ENCODE measurements at regions not wholly inside any gene's neighbourhood (a gene's known extent, or its start where the extent isn't known, plus 50 kb on each side); places are given as distances from the start of the nearest gene placed in this dataset.

DNA sequence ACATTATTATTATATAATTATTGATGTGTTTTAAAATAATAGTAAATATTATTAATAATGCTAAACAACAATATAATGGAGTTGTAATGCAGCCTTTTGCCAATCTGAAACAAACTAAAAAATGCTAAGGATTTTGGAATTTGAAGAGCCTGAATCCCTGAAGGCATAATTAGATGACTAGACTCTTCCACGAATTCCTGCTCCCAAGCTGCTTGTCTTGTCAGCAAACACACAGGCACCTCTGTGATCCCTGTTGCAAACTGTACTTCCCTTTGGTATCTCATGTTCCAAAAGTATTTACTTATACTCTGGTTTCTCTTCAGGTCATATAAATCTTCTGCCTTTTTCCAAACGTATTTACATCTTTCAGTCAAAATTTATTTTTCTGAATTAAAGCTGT lies 1862.4 kb downstream of the OLFM4 start:
- no peak for DNase-seq (ENCODE audit: low read depth)

DNA sequence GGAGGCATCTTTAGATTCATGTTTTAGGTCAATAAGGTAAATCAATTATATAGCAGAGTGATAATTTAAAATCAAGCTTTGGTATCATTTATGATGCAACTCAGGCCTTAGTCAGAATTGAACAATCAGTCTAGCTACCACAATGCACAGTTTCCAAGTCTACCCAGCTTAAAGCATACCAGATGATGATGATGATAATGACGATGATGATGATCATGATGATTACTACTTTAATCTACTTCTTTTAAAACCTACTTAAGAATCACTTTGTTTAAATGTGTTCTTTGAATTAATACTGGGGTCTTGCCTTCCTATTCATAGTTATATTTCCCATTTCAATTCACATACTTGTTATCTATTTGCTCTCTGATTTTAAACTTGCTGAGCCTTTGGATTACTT lies 1872.7 kb downstream of the OLFM4 start:
- DNase-seq (ENCODE audit: low read depth) = no peak

DNA sequence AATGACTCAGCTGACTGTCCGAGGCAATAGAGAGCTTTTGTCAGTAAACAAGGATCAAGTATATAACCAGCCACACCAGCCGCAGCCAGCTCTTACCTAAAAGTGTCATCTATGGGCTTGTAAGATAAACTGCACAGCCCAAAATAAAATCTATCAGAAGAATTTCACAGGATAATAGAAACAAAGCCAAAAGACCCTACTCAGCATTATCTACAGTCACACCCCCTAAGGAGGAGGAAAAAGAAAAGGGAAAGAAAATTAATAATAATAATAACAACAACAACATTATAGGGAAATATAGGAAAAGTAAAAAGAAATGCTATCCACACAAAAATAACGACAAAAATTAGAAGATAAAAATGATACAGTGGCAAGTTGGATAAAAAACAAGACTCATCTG lies 1883.8 kb downstream of the OLFM4 start:
- no peak for DNase-seq (ENCODE audit: low read depth)

DNA sequence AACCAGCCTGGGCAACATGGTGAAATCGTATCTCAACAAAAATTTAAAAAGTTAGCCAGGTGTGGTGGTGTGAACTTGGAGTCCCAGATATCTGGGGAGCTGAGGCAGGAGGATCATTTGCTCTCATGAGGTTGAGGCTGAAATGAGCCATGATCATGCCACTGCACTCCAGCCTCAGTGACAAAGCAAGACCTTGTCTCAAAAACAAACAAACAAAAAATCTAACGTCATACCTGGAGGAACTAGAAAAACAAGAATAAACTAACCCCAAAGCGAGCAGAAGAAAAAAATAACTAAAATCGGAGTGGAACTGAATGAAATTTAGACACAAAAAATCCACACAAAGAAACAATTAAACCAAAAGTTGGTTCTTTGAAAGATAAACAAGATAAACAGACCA lies 1885.1 kb downstream of the OLFM4 start:
- no peak for DNase-seq (ENCODE audit: low read depth)

DNA sequence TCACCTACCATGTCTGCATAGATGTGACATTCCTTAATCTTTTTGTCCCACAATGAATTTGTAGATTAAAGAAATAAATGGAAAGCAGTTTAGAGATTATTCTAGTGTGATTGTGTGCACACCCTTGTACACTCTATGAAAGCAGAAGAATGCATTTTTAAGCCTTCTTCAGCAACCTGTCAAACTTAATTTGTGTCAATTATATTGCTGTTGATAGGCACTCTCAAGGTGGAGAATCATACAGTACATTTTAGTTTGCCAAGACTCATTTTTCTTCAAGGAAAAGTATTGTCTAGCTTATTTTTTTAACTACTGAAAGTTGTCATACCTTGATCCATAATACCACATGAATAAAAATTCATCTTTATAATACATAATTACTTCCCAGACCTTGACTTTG lies 1898.9 kb downstream of the OLFM4 start:
- no peak for DNase-seq (ENCODE audit: low read depth)

DNA sequence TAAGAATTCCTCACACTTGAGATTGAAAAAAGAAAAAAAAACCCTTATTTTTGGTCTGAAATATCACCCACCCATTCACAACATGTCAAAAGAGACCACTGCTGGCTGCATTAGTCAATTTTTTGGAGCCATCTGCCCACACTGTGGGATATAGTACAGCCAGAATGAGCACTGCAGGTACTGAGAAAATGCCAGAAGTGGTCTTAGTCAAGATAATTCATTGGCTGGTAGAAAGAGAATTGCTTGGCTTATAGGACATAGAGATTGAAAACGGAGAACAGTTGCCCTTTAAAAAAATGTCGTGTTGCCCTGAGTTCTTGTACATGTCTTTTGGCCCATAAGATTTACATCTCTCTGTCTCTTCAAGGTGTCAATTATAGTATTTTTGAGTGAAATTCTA lies 1899.5 kb downstream of the OLFM4 start:
- DNase-seq (ENCODE audit: low read depth) = no peak

DNA sequence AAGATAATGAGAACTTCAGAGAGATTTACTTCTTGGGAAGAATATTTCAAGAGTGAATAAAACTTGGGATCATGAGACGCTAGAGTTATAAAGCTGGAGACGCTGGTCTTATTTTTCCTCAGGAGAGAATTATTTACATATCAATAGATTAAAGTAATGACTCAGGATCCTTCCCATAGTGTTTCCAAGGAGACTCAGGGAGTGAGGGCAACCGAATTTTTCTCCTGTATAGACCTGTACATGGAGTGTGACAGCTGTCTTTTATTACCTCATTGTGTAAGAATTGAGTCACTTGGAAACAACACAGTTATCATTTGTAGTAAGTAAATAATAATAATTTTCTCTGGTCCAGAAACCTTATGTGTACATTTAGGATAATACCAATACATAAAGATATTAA lies 1905.5 kb downstream of the OLFM4 start:
- DNase-seq (ENCODE audit: low read depth) = no peak

DNA sequence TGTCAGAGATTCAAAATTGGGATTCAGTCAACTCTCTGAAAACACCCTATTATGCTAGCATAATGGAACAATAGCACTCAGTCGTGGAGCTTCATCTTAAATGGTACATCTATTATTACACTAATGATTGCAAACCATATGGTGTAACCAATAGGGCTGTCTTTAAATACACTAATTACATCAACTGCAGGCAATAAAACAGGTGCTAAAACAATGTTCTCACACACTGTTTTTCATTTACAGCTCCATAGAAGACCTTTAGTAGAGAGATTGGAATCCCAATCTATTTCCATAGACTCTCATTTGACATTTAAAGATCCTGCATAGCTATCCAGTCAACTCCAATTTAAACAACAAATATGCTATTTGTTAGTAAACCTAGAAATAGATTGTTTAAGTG lies 1917.4 kb downstream of the OLFM4 start:
- no peak for DNase-seq (ENCODE audit: low read depth)

DNA sequence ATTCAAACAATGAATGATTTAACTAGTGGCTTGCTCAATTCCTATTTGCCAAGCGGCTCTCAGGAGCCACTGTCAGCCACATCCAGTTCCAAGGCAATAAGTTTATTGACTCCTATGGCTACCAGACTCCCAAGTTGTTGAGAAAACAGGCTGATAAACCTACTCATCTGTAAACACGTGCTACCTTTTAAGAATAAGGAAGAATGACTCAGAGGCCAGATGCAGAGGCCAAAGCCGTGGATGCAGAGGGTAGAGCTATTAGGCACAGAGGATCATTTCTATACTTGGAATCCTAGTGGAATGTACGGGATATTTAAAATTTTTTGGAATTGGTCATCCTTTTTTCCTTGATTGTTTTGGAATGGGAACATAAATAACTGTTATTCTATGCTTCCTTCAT lies 1921.1 kb downstream of the OLFM4 start:
- no peak for DNase-seq (ENCODE audit: low read depth)

DNA sequence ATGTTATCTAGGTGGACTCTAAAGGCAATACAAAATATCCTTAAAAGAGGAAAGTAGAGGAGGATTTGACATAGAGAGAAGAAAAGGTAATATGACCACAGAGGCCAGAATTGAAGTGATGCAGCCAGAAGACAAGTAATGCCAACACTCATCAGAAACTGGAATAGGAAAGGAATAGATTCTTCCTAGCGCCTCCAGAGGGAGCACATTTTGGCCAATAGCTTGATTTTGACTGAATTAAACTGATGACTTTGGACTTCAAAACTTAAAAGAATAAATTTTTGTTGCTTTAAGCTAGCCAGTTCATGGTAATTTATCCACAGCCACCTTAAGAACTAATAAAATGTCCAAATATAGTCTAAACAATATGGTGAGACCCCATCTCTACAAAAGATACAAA lies 1921.9 kb downstream of the OLFM4 start:
- no peak for DNase-seq (ENCODE audit: low read depth)

DNA sequence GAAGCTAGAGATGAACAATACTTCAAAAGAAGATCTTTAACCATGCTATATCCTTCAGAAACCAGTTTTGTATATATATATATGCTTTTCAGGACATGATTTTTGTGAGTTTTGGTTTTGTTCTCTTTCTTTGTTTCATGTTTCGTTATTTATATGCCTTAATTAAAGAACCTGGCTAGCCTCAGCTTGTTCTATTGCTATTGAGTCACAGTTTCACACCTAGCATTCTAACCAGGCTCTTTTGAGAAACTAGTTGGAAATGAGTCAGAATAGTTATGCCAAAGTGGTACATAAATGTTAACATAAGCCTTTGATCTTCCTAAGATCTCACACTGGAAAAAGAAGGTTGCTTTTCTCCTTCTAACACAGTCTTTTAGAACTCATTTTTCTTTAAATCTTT lies 1925.2 kb downstream of the OLFM4 start:
- no peak for DNase-seq (ENCODE audit: low read depth)

DNA sequence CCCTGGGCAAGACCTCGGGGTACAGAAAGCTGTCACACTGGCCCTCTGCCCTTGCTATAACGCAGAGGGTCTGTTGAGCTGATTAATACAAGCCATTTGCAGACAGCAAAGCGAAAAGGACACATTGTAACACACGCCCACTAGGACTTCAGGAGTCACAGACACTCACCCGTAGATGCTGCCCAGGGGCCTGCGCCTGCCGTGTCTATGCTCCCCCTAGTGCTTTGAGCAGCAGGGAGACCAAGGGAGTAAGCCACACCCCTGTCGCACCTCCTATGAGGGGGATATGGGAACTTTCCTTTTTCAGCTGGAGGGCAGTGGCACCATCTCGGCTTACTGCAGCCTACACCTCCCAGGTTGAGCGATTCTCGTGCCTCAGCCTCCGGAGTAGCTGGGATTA lies 1930.2 kb downstream of the OLFM4 start:
- no peak for DNase-seq (ENCODE audit: low read depth)

DNA sequence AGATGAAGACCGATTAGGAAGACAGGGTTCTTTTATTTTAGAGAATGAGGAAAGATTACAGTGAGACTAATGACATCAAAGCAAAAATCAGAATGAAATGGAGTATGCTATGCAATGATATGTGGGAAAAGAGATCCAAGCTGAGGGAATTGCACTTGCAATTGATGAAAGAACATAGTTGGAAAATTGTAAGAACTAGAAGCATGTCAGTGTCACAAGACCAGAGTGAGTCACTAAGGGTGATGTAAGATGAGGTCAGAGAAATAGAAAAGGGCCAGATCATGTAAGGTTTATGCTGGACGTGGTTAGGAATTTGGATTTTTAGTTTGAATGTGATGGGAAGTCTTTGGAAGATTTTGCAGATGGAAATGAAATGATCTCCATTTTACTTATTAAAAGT lies 1937.3 kb downstream of the OLFM4 start:
- DNase-seq (ENCODE audit: low read depth) = no peak

DNA sequence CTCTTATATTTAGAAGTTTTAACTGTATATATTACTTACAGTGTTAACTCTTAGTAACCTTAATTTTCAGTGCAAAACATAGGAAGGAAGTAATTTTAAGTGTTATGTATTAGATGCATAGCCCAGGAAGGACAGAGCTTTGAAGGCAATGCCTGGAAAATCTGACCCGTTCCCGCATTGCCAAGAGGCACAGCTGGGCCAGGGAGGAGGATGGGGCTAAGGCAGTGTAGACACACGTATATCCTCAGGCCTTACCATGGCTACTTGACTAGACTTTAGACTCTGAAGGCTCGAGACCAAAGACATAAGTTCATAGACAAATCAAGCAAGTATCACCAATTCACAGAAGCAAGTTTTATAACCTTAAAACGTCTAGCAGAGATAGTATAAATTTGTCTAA lies 1944.2 kb downstream of the OLFM4 start:
- DNase-seq (ENCODE audit: low read depth) = no peak

DNA sequence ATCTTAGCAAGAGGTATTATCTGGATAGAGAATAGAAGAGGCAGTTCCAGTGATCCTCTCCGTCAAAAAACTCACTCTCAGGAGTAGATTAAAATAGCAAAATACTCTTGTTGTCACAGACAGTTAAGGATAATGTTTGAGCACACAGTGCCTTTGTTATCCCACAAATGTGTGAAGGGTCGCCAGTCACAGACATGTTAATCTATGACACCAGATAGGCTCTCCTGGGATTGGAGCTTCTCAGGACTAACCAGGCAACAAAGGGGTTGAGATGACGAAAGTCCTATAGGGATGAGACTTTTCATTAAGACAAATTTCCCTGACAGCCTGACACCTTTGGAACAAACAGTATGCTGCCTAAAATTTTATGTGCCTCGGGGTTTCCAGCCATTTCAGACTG lies 1947.1 kb downstream of the OLFM4 start:
- DNase-seq (ENCODE audit: low read depth) = no peak

DNA sequence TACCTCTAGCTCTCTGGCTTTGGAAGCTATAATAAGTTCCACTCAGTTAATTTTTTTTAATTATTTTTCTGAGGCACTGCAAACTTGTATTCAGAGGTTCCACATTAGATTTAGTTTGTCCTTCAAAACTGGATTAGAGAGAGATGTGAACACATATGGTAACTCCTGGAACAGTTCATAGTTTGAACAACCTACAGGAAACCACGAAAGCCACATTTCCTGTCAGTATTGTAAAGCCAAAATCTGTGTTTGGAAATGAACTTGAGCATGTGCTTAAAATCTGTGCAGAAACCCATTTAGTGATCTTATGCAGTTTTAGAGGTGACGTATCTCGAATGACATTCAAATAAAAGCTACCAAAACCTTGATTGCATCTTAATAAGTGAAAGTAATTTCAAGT lies 1952.0 kb downstream of the OLFM4 start:
- DNase-seq (ENCODE audit: low read depth) = no peak

DNA sequence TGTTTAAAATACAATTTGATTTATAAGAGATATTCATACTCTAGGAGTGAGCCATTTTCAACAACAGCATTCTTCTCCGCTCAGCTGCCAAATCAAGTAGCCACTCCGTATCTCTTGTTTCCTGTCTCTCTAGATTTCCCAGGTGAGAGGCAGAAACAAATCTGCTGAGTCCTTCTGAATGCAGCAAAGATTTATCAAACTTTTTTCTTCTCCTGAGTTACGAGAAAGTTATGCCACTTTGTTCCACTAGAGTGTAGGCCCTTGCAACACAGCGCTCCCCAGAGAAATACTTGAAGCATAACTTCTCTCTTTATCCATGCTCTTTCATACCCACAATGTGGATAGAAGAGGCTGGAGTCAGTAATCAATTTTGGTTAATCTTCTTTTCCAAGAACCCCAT lies 1960.8 kb downstream of the OLFM4 start:
- DNase-seq (ENCODE audit: low read depth) = no peak

DNA sequence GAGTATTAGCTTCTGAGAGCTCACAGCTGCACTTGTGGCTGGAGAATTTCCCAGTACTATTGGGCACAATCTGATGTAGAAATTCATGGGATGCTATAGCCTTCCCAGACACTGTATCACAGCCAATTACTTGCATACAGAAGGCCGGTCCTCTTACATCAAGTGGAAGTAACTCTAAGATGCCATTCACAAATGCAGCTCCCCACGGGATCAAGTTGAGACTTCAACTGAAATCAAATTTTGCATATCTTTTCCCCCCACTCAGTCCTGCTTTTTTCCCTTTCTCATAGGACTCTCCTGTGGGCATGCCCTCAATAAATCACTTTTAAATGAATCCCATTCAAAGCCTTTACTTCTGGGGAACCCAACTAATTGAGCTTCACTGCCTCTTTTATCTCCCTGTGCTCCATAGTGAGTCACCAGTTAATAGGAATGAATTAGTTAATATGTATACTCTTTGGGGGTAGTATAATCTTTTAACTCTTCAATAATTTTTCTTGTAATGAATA lies 1970.8 kb downstream of the OLFM4 start:
- DNase-seq (ENCODE audit: low read depth) = no peak

DNA sequence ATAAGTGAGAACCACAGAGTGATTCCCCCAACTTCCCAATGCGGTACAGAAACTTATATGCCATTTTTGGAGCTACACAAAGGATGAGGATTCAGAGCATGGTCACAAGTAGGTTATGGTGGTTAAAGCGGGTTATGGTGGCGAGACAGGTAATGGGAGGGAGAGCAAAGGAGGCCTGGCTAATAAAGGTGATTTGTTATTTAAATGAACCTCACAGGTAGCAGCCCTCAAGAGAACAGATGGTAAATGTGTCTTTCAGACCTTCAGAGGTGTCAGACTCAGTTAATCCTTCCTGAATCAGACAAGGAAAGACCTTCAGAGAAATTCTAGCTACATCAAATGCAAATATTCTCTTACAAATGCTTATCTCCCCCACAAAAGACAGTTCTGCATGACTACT lies 1971.4 kb downstream of the OLFM4 start:
- DNase-seq (ENCODE audit: low read depth) = no peak

DNA sequence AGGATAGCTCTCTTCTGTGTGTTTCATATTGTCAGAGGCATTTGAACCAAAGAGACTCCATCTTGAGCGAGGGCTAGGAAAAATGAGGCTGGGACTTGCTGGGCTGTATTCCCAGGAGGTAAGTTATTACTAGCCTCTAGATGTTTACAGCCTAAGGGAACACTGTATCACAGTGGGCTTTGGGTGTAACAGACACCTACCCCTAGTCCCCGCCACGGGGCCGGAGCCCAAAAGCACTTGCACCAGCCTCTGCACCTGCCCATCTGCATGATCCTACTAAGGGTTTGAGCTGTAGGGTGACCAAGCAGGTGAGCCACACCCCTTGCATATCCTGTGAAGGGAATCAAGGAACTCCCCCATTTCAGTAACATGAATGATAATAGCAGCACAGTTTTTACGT lies 1972.2 kb downstream of the OLFM4 start:
- no peak for DNase-seq (ENCODE audit: low read depth)

DNA sequence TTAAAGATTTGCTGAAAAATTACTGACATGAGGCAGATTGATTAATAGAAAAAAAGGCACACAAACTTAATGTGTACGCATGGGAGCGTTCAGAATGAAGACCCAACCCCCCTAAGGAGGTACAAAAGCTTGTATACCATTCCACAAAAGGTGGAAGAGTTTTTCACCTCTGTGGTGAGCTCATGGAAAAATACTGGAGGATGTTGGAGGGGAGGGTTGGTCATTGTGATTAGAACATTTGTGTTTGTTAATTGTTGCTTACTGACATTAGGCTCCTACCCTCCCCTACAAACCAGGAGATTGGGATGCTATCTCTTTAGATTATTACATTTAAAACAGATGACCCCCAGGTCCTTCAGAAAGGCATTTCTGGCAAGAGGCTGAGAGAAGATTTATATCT lies 1973.3 kb downstream of the OLFM4 start:
- DNase-seq (ENCODE audit: low read depth) = no peak

DNA sequence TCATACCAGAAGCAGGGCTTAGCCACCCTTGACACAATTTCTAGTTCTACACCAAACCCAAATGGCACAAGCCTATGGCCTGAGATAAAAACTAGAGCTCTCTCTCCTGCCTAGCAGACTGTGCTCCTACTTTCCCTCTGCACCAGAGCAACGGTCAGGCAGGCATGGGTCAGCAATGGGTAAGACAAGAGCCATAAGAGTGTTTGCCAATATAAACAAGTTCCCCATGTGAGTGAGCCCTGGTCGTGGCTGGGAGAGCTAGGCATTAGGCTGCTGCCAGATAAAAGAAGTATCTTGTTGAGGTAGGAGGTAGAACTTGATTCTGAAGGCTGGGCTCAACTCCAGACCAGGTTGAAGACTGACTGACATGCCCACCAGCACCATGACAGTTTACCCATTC lies 1979.1 kb downstream of the OLFM4 start:
- no peak for DNase-seq (ENCODE audit: low read depth)

DNA sequence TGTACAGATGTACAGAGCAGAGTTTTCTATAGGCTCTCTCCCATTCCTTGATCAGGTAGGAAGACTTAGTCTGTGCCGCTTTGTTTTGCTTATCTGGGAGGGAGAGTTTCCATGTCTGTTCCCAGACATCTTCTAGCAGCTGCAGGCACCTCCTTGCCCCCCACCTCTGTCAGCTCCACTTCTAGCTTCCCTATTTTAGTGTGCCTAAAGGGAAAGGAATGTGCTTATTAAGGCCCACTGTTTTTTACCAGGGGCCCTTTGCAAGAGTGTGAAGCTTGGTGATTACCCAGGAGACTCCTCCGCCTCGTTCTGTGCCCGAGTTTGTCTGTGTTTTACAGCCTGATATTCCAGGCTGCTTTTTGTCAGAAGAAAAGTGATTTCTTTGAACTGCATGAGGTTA lies 1984.4 kb downstream of the OLFM4 start:
- DNase-seq (ENCODE audit: low read depth) = no peak

DNA sequence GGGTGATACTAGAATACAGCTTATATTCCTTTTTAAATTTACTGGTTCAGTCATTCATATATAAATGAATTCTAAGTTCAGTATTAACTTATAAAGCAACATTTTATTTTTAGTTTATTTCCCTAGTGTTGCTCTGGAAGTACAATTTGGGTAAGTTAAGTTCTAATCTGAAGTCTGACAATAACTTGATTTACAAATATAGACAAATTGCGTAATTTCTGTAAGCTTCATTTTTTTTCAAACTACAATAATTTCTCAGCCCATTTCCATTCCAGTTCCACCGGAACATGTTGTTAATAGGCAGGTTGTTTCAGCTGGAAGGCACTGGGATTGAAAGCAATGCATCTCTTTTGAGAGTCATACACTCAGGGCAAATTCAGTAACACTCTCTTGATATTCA lies 2000.7 kb downstream of the OLFM4 start:
- no peak for DNase-seq (ENCODE audit: low read depth)

DNA sequence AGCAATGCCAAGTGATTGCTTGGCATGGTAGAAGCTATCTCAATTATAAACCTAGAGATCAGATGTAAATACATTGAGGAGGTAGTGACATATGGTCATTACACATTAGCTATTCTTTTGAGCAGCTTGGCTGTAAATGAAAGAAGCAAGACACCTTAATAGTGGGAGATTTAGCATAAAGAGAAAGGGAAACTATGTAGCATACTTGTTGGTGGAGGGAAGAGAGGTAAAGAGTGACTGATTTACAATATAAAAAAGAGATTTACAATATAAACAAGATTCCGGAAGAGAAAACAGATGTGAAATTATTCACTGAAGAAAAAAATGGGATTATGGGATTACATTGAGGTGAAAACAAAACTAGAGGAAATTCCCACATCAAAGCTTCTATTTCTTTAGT lies 2009.6 kb downstream of the OLFM4 start:
- DNase-seq (ENCODE audit: low read depth) = no peak
